ENCODE measurements at regions not wholly inside any gene's neighbourhood (a gene's known extent, or its start where the extent isn't known, plus 50 kb on each side); places are given as distances from the start of the nearest gene placed in this dataset.

GRCh38 chr7:131900785-131901287 is 344.4 kb upstream of the PODXL start:
- CTCF ChIA-PET = no interaction called here
- H3K27ac ChIP-seq = no peak overlapping the region
- POLR2A ChIA-PET (ENCODE audit: low non-redundant PET) = no interaction called here
- DNase-seq (ENCODE audit: low spot score) = no peak
- no peak for TF ChIP-seq CTCF (conservative IDR thresholded peaks at IDR 0.05; ENCODE audit: low read depth)

GRCh38 chr7:131899271-131900030 is 343.0 kb upstream of the PODXL start:
- ChIA-PET CTCF (no interaction called here), POLR2A (ENCODE audit: low non-redundant PET) (no interaction called here)
- no peak for TF ChIP-seq CTCF (conservative IDR thresholded peaks at IDR 0.05; ENCODE audit: low read depth)

GRCh38 chr7:131898418-131898817 is 342.0 kb upstream of the PODXL start:
- TF ChIP-seq CTCF (conservative IDR thresholded peaks at IDR 0.05; ENCODE audit: low read depth) = no peak
- H3K27ac ChIP-seq = no peak overlapping the region
- ChIA-PET CTCF (no interaction called here), POLR2A (ENCODE audit: low non-redundant PET) (no interaction called here)
- DNase-seq (ENCODE audit: low spot score) = no peak

More at GRCh38 chr7:131899271-131900030, 343.0 kb upstream of the PODXL start:
- no peak for DNase-seq (ENCODE audit: low spot score)
- H3K27ac ChIP-seq = no peak overlapping the region

GRCh38 chr7:131897790-131898165 is 341.4 kb upstream of the PODXL start:
- H3K27ac ChIP-seq = peak overlapping the region; percentile 84; the same call in 1 of the 2 replicates
- CTCF ChIA-PET = no interaction called here
- DNase-seq (ENCODE audit: low spot score) = no peak

GRCh38 chr7:131897016-131897789 is 340.8 kb upstream of the PODXL start:
- peak; percentile 46 for DNase-seq (ENCODE audit: low spot score)
- ChIA-PET CTCF (no interaction called here), POLR2A (ENCODE audit: low non-redundant PET) (no interaction called here)
- no peak for TF ChIP-seq CTCF (conservative IDR thresholded peaks at IDR 0.05; ENCODE audit: low read depth)
- H3K27ac ChIP-seq = peak overlapping the region; percentile 84

More at GRCh38 chr7:131897790-131898165, 341.4 kb upstream of the PODXL start:
- POLR2A ChIA-PET (ENCODE audit: low non-redundant PET) = no interaction called here
- no peak for TF ChIP-seq CTCF (conservative IDR thresholded peaks at IDR 0.05; ENCODE audit: low read depth)

GRCh38 chr7:131896165-131896863 is 339.9 kb upstream of the PODXL start:
- H3K27ac ChIP-seq = peak overlapping the region; percentile 84
- ChIA-PET POLR2A (ENCODE audit: low non-redundant PET) (no interaction called here), CTCF (interaction anchor here (0.7 kb wide), 1 partner anchor 207 kb away, joined by 3 read pairs; no protein-coding TSS in a partner anchor)
- no peak for TF ChIP-seq CTCF (conservative IDR thresholded peaks at IDR 0.05; ENCODE audit: low read depth)
- DNase-seq (ENCODE audit: low spot score) = no peak
